HepG2 (cell line): ENCODE measurements at regions not wholly inside any gene's neighbourhood (a gene's known extent, or its start where the extent isn't known, plus 50 kb on each side); places are given as distances from the start of the nearest gene placed in this dataset.

Experiments used
- ATAC-seq: fragments of 200-7000 bp; cut with Tn5 transposase; 3 replicates; pipeline ENCODE4 v1.9.1; 2020; ENCODE audit warnings: mild to moderate bottlenecking, moderate library complexity
- BruUV-seq: library from RNA; stranded (reverse); fragments of 400-500 nt; replicated peaks from 2 replicates; lab custom pipeline; 2021; lab: Mats Ljungman, UMichigan
- CTCF ChIA-PET: fragments of 300-600 bp; formaldehyde crosslinking; extraction: SDS; loops from one replicate; lab custom pipeline; 2021; ENCODE audit warnings: low total read pairs, inconsistent platforms, low intra/inter-chr PET ratio; lab: Yijun Ruan, JAX
- POLR2A ChIA-PET: fragments of 350-600 bp; sonication (Branson Sonifier 250); formaldehyde crosslinking; loops from one replicate; lab custom pipeline; 2020; ENCODE audit warnings: antibody characterized with exemption, inconsistent platforms; lab: Yijun Ruan, JAX
- DNase-seq: peaks from one replicate; pipeline ENCODE4 v3.0.0-alpha.2; 2015; ENCODE audit warnings: low spot score
- FAIRE-seq: peaks from 3 replicates; lab custom pipeline; 2011; peaks lifted over from hg19 to GRCh38; lab: Jason Lieb, UNC
- H2AFZ ChIP-seq: one replicate; pipeline ENCODE4 v1.6.1; 2011; ENCODE audit warnings: low read length, inconsistent platforms
- H3K27ac ChIP-seq: fragments of 300-600 bp; 3 replicates; pipeline ENCODE4 v1.8.0; 2011; ENCODE audit warnings: mixed run types, mild to moderate bottlenecking, mixed read lengths, low read length, inconsistent platforms; ENCODE audit not compliant: insufficient read depth; ENCODE audit errors: extremely low read length
- H3K27me3 ChIP-seq, 2 experiments: fragments of 200-600 bp in 1 of 2; 2 replicates in 1 of 2; 3 replicates in 1 of 2; pipeline versions ENCODE4 v1.6.0 to v1.8.0; 2011; ENCODE audit warnings: low read length in 2 of 2, mild to moderate bottlenecking in 2 of 2, moderate library complexity in 2 of 2, inconsistent platforms in 1 of 2; ENCODE audit not compliant: insufficient read depth in 2 of 2, control insufficient read depth in 1 of 2
- H3K36me3 ChIP-seq, 2 experiments: fragments of 200-600 bp in 1 of 2; replicated peaks in 1 of 2; 2 replicates in 1 of 2; 3 replicates in 1 of 2; pipeline versions ENCODE4 v1.5.1 to v1.8.0; 2011; ENCODE audit warnings: low read length in 2 of 2, inconsistent platforms in 1 of 2; ENCODE audit not compliant: insufficient read depth in 2 of 2, control insufficient read depth in 1 of 2
- H3K4me1 ChIP-seq: 2 replicates; pipeline ENCODE4 v1.5.1; 2012; ENCODE audit warnings: low read length, inconsistent platforms; ENCODE audit not compliant: insufficient read depth
- H3K4me2 ChIP-seq: 2 replicates; pipeline ENCODE4 v1.6.0; 2011; ENCODE audit warnings: low read depth, low read length, inconsistent platforms
- H3K4me3 ChIP-seq, 3 experiments: fragments of 200-600 bp in 1 of 3; sonication (generic), shearing (Covaris generic) in 1 of 3; replicated peaks in 1 of 3; 2 replicates each; pipeline ENCODE4 v1.5.1; 2011 to 2016; ENCODE audit warnings: low read length in 3 of 3, inconsistent platforms in 2 of 3, low read depth in 2 of 3, mild to moderate bottlenecking in 2 of 3, control low read depth in 1 of 3, mixed read lengths in 1 of 3; ENCODE audit not compliant: insufficient read depth in 1 of 3
- H3K79me2 ChIP-seq: one replicate; pipeline ENCODE4 v1.6.1; 2011; ENCODE audit warnings: low read length, inconsistent platforms; ENCODE audit not compliant: insufficient read depth
- H3K9ac ChIP-seq: 2 replicates; pipeline ENCODE4 v1.6.0; 2011; ENCODE audit warnings: mild to moderate bottlenecking, low read depth, low read length, inconsistent platforms; ENCODE audit not compliant: insufficient read depth
- H3K9me3 ChIP-seq: 2 replicates; pipeline ENCODE4 v1.5.1; 2012; ENCODE audit warnings: mild to moderate bottlenecking, low read length
- H4K20me1 ChIP-seq: 2 replicates; pipeline ENCODE4 v1.6.0; 2011; ENCODE audit warnings: inconsistent platforms, mild to moderate bottlenecking, low read length, moderate library complexity; ENCODE audit not compliant: insufficient read depth
- FOXP4 ChIP-seq: sonication (generic); formaldehyde crosslinking; IDR thresholded peaks from 2 replicates; pipeline ENCODE4 v1.4.0; 2020; ENCODE audit warnings: missing genetic modification reagents
- HOXD1 ChIP-seq: sonication (generic); formaldehyde crosslinking; IDR thresholded peaks from 2 replicates; pipeline ENCODE4 v1.5.0; 2020; ENCODE audit warnings: missing genetic modification reagents
- MIER3 ChIP-seq: IDR thresholded peaks from 2 replicates; pipeline ENCODE4 v1.6.1; 2016; ENCODE audit warnings: missing compliant biosample characterization, borderline replicate concordance
- NFKBIZ ChIP-seq: IDR thresholded peaks from 2 replicates; pipeline ENCODE4 v1.6.1; 2018; ENCODE audit warnings: missing genetic modification reagents, missing compliant biosample characterization
- SNAPC4 ChIP-seq: sonication (generic); formaldehyde crosslinking; IDR thresholded peaks from 2 replicates; pipeline ENCODE4 v1.4.0; 2020; ENCODE audit warnings: mild to moderate bottlenecking, missing genetic modification reagents
- SNAPC5 ChIP-seq: sonication (generic); formaldehyde crosslinking; IDR thresholded peaks from 2 replicates; pipeline ENCODE4 v1.8.1; 2023; ENCODE audit warnings: mild to moderate bottlenecking, missing genetic modification reagents, borderline replicate concordance
- ZNF549 ChIP-seq: sonication (generic); formaldehyde crosslinking; IDR thresholded peaks from 2 replicates; pipeline ENCODE4 v1.5.0; 2020; ENCODE audit warnings: missing genetic modification reagents
- ZNF747 ChIP-seq: sonication (generic); formaldehyde crosslinking; IDR thresholded peaks from 2 replicates; pipeline ENCODE4 v1.8.1; 2023; ENCODE audit warnings: missing genetic modification reagents, mild to moderate bottlenecking, borderline replicate concordance
- WGBS: methylation state at CpG from one replicate; pipeline ENCODE4 v1.1.6; 2017; ENCODE audit warnings: low lambda C conversion rate; 5-methylcytosine and 5-hydroxymethylcytosine counted together
- in situ Hi-C: cut with HindIII; loops from 2 replicates; pipeline ENCODE4 v1.10.0; 2017; ENCODE audit warnings: low pct_unique_long_range_greater_than_20kb; ENCODE audit not compliant: extremely low pct_ligation_motif_present
- intact Hi-C: fragments of 100-400 bp; cut with micrococcal nuclease; formaldehyde crosslinking; loops from one replicate; pipeline ENCODE4 v1.10.0; 2022; ENCODE audit not compliant: unreplicated experiment

GRCh38 chr15:99455789-99456160 is 110.0 kb upstream of the MEF2A start:
- CTCF ChIA-PET = no interaction called here
- H3K27ac ChIP-seq = no peak overlapping the region
- FAIRE-seq (no peak), ATAC-seq (no peak), DNase-seq (no peak)
- H3K4me1 ChIP-seq = peaks cover 45% of the 10 kb centered on the region
- no peaks in the 10 kb centered on the region for H4K20me1 ChIP-seq
- H3K79me2 ChIP-seq = no peaks in the 10 kb centered on the region
- TF ChIP-seq NFKBIZ (CRISPR knock-in tag) (no peak), ZNF549 (no peak), SNAPC5 (CRISPR knock-in tag) (no peak), HOXD1 (CRISPR knock-in tag) (no peak)
- peak overlapping the region; percentile 84; the same call in 1 of the 2 replicates for H3K4me2 ChIP-seq
- H3K9ac ChIP-seq = no peak overlapping the region
- no peak overlapping the region for H3K4me3 ChIP-seq
- intact Hi-C loops = loop anchor here (5.0 kb wide), 2 partner anchors 107 to 247 kb away; no protein-coding TSS in a partner anchor
- POLR2A ChIA-PET = no interaction called here
- no peaks in the 10 kb centered on the region for H3K9me3 ChIP-seq
- no peaks in the 10 kb centered on the region for H3K36me3 ChIP-seq
- H3K27me3 ChIP-seq = peaks cover 3 to 35% of the 10 kb centered on the region in 2 experiments; a peak in 4 of 5 replicates
- no peak overlapping the region for H2AFZ ChIP-seq
- no TSS peak for BruUV-seq
- in situ Hi-C loops = no loop called here

GRCh38 chr15:99464137-99464536 is 101.6 kb upstream of the MEF2A start:
- DNase-seq (no peak), FAIRE-seq (no peak), ATAC-seq (no peak)
- H3K9me3 ChIP-seq = peaks cover 15% of the 10 kb centered on the region
- intact Hi-C loops = no loop called here
- no peaks in the 10 kb centered on the region for H3K36me3 ChIP-seq
- no peak overlapping the region for H3K4me3 ChIP-seq
- ChIA-PET CTCF (no interaction called here), POLR2A (no interaction called here)
- peaks cover 7% of the 10 kb centered on the region; the same call in 1 of the 2 replicates for H3K4me1 ChIP-seq
- H3K4me2 ChIP-seq = no peak overlapping the region
- H3K79me2 ChIP-seq = no peaks in the 10 kb centered on the region
- H4K20me1 ChIP-seq = no peaks in the 10 kb centered on the region
- WGBS = 3% methylated on average over 2 of the region's 2 CpGs
- H3K27me3 ChIP-seq = no peaks in the 10 kb centered on the region
- in situ Hi-C loops = no loop called here
- no peak overlapping the region for H3K9ac ChIP-seq
- no peak overlapping the region for H3K27ac ChIP-seq
- no TSS peak for BruUV-seq
- no peak overlapping the region for H2AFZ ChIP-seq
- TF ChIP-seq MIER3 (CRISPR knock-in tag) (no peak), FOXP4 (no peak), SNAPC4 (CRISPR knock-in tag) (no peak), ZNF747 (CRISPR knock-in tag) (no peak)
